ENCODE measurements at regions not wholly inside any gene's neighbourhood (a gene's known extent, or its start where the extent isn't known, plus 50 kb on each side); places are given as distances from the start of the nearest gene placed in this dataset.

GRCh38 chr2:172204762-172205161 lies 102.1 kb upstream of the DLX2 start:
- DNase-seq, result no peak

DNA sequence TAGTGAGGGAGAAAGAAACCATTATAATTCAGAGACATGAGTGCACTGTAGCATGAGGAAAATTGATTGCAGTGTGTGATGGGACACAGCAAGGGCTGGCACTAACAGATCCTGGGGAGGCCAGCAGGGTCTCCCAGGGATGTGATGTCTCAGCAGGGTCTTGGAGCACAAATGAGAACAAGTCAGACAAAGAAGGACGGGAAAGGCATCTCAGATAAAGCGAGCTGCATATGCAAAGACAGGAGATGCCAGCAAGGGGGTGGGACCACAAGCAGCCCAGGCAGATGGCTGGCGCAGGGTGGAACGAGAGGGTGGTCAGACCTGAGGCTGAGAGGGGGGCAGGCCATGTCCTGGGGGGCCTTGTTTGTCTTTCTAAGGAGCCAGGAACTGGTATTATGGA lies 102.6 kb upstream of the DLX2 start:
- DNase-seq, result no peak

GRCh38 chr2:172207911-172208310 lies 105.2 kb upstream of the DLX2 start:
- DNase-seq, result no peak

DNA sequence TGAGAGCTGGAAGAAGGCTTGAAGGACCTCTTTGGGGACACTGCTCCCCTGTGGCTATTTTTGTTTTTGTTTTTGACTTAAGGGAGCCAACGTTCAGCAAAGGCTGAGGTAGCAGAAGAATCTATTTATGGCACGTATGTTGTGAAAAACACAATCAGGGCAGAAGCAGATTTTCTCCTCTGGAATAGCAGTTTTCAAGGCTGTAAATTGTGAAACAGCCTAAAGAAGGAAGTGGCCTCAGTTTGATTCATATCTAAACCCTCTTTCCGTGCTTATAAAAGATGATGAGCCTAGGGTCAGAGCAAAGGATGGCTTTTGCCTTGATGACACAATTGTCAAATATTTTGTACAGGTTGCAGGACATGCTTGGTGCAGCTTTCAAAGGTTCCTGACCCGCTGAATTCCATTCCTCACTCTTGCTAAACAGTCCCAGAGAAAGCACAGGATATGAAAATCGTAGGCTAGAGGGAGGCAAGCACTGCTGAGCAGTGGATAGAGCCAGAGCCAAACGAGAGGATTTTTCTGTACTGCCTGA lies 106.2 kb upstream of the DLX2 start:
- DNase-seq, result no peak

DNA sequence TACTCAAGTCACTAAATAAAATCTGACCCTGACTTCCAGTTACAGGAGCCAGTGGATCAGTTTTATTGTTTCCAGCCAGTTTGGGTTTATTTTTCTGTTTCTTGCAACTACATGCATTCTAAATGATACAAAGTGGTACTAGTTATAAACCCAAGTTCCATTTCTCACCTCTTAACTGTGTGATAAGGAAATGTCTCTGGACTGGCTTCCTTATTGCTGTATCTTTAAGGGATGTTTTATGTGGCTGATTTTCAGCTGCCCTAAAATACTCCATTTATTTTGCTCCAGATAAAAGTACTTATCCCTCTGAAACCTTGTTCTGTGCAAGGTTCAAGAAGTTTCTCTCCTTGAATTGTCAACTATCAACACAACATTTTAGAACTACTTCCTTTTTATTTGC lies 107.9 kb upstream of the DLX2 start:
- DNase-seq, result no peak

DNA sequence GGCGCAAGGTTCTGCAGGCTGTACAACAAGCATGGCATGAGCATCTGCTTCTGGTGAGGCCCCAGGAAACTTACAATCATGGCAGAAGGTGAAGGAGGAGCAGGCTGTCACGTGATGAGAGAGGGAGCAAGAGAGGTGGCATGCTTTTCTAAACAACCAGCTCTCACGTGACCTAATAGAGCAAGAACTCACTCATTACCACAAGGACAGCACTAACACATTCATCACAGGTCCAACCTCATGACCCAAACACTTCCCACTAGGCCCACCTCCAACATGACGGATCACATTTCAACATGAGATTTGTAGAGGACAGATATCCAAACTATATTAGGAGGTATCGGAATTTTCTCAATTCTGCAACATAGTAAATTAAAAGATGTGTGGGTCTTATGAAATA lies 108.8 kb upstream of the DLX2 start:
- DNase-seq, result no peak

- no peak for DNase-seq
Measured at GRCh38 chr2:172213116-172213860, 110.6 kb upstream of the DLX2 start.

- no peak for DNase-seq
Measured at GRCh38 chr2:172214252-172214651, 111.6 kb upstream of the DLX2 start.

DNA sequence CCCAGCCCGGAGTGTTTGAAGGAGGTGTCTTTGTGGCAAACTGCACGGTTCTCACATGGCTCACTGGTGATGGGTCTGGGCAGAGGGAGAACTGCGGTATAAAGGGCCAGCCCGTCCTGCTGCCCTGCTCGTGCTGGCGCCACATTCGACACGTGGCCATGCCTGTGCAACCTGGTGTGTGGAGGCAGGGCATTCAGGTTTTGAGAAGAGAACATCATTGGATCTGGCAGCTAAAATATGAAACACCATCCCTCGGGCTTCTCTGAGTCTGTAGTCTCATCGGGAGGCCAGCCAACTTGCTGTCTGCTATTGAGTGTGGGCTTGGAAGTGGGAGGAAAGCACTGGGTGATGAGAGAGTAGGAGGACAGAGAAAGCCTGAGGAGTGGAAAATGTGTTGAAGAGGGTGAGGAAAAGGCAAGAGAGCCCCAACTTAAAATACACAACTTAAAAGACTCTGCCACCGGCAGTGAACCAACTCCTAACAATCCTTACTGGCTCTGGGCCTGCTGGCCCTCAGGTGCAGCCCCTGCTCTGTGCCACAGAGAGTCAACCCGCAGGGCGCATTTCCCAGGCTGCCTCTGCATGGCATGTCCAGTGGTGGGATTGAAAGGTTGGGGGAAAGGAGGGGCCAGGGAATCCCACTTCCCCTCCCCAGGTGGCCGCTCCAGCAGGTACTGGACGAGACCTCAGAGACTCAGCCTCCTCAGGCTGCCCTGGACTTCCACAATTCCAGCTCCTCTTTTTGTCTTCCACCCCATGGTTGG lies 112.7 kb upstream of the DLX2 start:
- no peak for DNase-seq

GRCh38 chr2:172215936-172216335 lies 113.2 kb upstream of the DLX2 start:
- DNase-seq, result no peak

GRCh38 chr2:172216477-172216876 lies 113.8 kb upstream of the DLX2 start:
- DNase-seq, result no peak

DNA sequence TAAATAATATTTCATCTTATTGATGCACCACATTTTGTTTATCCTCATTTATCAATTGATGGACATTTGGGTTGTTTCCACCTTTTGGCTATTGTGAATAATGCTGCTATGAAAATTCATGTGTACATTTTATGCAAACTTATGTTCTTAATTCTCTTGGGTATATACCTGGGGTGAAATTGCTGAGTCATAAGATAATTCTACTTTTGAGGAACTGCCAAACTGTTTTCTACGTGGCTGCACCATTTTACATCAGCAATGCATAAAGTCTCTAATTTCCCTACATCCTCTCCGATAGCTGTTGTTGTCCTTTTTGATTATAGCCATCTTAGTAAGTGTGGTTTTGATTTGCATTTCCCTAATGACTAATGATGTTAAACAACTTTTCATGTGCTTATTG lies 116.5 kb upstream of the DLX2 start:
- DNase-seq, result no peak

DNA sequence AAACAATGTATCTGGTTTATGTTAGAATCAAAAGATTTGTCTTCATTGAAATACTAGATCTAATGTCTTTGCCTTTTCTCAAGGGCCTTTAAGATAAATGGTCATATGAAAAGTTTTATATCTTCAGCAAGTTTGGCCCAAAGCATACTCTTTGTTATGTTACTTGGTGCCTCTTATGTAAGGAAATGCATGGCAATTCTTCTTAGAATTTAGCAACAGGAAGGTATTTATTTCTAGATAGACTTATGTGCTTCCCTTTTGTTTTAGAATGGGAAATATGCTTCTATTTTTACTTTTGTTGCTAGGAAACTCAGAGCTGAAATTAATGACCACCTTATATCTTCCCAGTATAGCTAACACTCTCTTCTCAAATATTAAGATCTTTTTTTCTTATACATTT lies 117.4 kb upstream of the DLX2 start:
- no peak for DNase-seq

DNA sequence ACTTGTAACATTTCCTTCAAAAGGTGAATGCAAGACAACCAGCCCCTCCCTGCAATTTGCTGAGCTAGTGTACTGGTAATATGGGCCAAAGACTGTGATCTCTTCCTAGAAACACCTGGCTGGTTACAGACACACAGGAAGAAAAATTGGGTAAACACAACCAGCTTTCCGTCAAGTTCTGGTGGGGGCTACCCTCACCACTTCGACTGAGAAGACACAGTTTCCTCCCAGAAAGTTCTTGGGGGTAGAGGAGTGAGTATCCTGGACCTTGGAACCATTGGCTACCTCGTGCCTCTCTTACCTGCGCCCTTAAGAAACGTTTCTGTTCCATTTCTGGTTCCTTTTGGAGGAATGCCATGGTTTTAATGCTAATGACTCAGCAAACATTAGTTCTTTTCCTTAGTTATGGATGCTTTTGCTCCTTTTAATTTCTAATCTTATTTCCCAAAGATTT lies 120.9 kb upstream of the DLX2 start:
- DNase-seq, result no peak

DNA sequence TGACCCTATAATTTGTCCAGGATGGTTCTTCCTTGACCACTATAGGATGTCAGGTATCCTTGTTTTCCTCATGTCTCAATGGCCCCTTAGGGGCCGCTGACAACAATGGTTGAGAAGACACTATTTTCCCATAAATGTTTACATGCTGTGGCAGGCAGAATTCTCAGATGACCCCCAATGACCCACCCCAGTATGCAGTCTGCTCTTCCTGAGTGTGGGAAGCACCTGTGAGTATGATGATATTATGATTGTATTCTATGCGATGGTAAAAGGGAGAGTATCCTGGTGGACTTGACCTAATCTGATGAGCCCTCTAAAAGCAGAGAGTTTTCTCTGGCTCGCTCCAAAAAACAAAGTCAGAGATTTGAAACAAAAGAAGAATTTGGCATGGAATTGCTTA lies 123.1 kb upstream of the DLX2 start:
- no peak for DNase-seq

DNA sequence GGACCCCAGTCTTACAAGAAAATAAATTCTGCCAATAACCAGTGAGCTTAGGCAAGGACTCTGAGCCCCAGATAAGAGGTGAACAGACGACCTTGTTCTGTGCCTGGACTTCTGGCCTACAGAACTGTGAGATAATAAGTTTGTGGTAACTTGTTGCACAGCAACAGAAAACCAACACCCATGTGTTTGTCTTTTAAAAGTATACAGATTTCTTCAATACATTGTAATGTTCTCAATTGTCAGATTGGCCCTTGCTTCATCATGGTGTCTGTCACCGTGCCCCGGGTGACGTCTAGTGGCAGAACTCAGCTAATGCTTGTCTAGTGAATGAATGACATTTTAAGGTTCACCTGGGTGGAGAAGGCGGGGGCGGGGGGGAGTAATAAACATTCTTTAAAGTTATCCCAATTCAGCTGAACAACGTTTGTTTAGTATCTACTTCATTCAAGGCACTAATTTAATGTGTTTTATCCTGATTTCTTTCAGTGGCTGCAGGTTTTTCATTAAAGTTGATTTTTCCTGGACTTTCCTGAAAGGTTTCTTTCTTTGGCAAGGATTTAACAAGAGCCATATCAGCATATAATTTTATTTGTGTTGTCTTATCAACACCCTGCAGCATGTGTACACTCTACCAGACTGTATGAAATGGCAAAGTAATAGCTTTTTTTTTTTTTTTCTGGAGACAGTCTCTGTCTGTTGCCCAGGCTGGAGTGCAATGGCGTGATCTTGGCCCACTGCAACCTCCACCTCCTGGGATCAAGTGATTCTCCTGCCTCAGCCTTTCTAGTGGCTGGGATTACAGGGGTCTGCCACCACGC lies 123.8 kb upstream of the DLX2 start:
- no peak for DNase-seq

- no peak for DNase-seq
Measured at GRCh38 chr2:172227719-172228118, 125.0 kb upstream of the DLX2 start.

- no peak for DNase-seq
Measured at GRCh38 chr2:172228177-172228808, 125.6 kb upstream of the DLX2 start.

DNA sequence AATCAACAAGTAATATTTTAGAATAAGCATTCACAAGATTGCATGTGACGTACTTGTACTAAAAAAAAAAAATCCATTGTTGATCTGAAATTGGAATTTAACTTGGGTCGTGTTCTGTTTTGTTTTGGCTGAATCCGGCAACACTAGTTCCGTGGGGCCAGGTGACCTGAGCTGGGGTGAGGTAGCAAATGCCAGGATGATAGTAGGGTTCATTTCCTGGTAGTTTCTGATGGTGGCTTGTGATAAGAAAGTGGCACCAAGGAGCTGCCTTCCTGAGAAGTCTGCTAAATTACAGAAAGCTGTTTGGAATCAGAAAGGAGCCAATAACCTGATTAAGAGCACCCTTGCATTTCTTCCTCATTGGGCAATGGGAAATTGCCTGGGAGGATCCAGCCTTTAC lies 126.4 kb upstream of the DLX2 start:
- no peak for DNase-seq

GRCh38 chr2:172230332-172230888 lies 127.7 kb upstream of the DLX2 start:
- DNase-seq, result peak in 1 of 2 donors; percentile 14

DNA sequence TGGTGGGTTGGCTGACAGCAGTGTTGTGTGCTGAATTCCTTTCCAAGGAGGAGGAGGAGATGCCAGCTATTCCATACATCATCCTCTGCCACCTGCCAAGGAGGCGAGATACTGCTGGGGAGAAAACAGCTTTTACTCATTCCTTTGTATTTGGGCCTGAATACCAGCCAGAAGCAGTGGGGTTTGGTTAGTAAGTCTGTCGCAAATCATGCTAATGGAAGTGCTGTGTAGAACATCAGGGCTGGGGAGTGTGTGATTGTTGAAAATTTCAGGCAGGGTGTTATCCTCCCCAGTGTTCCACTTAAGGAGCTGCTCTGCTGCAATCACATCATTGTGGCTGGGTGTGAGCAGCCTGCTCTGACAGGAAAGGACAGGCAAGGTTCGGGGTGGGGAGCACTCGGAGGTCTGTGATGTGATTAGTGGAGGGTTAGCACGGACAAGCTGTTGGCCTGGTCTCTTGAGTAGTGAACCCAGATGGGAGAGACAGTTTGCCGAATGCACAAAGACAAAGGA lies 128.2 kb upstream of the DLX2 start:
- DNase-seq, result no peak

GRCh38 chr2:172231508-172231907 lies 128.8 kb upstream of the DLX2 start:
- DNase-seq, result no peak

Data from hippocampal formation (tissue), 2 donors.